ENCODE measurements at regions not wholly inside any gene's neighbourhood (a gene's known extent, or its start where the extent isn't known, plus 50 kb on each side); places are given as distances from the start of the nearest gene placed in this dataset.

DNA sequence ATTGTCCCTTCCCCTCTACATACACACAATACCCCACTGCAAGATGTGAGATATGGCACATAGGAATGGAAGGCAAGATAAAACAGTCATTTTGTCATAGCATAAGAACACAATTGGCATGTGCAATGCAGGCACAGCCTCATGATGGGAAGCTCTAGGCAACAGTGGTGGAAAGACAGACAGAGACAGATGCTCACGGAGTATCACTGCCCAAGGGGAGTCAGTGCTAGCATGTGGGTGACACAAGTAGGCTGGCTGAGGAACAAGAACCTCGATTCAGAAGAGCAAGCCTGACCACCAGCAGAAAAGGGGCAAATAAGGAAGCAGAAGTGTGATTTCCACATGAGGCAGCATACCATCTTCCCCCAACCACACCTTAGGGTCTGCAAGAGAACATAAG lies 323.6 kb downstream of the PAX3 start:
- TF ChIP-seq CTCF (IDR thresholded peaks at IDR 0.05; ENCODE audit: partially characterized antibody, unreplicated experiment) = no peak
- H3K27ac Mint-ChIP-seq (ENCODE audit: unreplicated experiment) = no peak overlapping the region
- DNase-seq = no peak
- peaks cover 4% of the 10 kb centered on the region for H3K4me1 Mint-ChIP-seq (ENCODE audit: low read depth, unreplicated experiment)
- no peak overlapping the region for H3K4me3 Mint-ChIP-seq (ENCODE audit: unreplicated experiment)
- H3K27me3 Mint-ChIP-seq (ENCODE audit: unreplicated experiment) = peaks cover 6% of the 10 kb centered on the region
- no peaks in the 10 kb centered on the region for H3K36me3 Mint-ChIP-seq (ENCODE audit: unreplicated experiment)
- H3K9me3 Mint-ChIP-seq (ENCODE audit: unreplicated experiment) = no peaks in the 10 kb centered on the region

- no peak overlapping the region for H3K27ac Mint-ChIP-seq (ENCODE audit: unreplicated experiment)
- no peaks in the 10 kb centered on the region for H3K9me3 Mint-ChIP-seq (ENCODE audit: unreplicated experiment)
- no peak overlapping the region for H3K4me3 Mint-ChIP-seq (ENCODE audit: unreplicated experiment)
- H3K4me1 Mint-ChIP-seq (ENCODE audit: low read depth, unreplicated experiment) = peaks cover 12% of the 10 kb centered on the region
- no peak for DNase-seq
- H3K36me3 Mint-ChIP-seq (ENCODE audit: unreplicated experiment) = no peaks in the 10 kb centered on the region
- no peak for TF ChIP-seq CTCF (IDR thresholded peaks at IDR 0.05; ENCODE audit: partially characterized antibody, unreplicated experiment)
- peaks cover 6% of the 10 kb centered on the region for H3K27me3 Mint-ChIP-seq (ENCODE audit: unreplicated experiment)
These were observed 324.9 kb downstream of the PAX3 start for GRCh38 chr2:221973902-221974301.

- H3K27me3 Mint-ChIP-seq (ENCODE audit: unreplicated experiment) = peaks cover 6% of the 10 kb centered on the region
- DNase-seq = no peak
- no peak overlapping the region for H3K4me3 Mint-ChIP-seq (ENCODE audit: unreplicated experiment)
- H3K36me3 Mint-ChIP-seq (ENCODE audit: unreplicated experiment) = no peaks in the 10 kb centered on the region
- no peak overlapping the region for H3K27ac Mint-ChIP-seq (ENCODE audit: unreplicated experiment)
- TF ChIP-seq CTCF (IDR thresholded peaks at IDR 0.05; ENCODE audit: partially characterized antibody, unreplicated experiment) = no peak
- peaks cover 15% of the 10 kb centered on the region for H3K4me1 Mint-ChIP-seq (ENCODE audit: low read depth, unreplicated experiment)
- no peaks in the 10 kb centered on the region for H3K9me3 Mint-ChIP-seq (ENCODE audit: unreplicated experiment)
These were observed 325.3 kb downstream of the PAX3 start for GRCh38 chr2:221973502-221973901.

GRCh38 chr2:221972813-221973478 lies 325.9 kb downstream of the PAX3 start:
- no peaks in the 10 kb centered on the region for H3K36me3 Mint-ChIP-seq (ENCODE audit: unreplicated experiment)
- H3K9me3 Mint-ChIP-seq (ENCODE audit: unreplicated experiment) = peaks cover 5% of the 10 kb centered on the region
- H3K4me1 Mint-ChIP-seq (ENCODE audit: low read depth, unreplicated experiment) = peaks cover 20% of the 10 kb centered on the region
- peaks cover 9% of the 10 kb centered on the region for H3K27me3 Mint-ChIP-seq (ENCODE audit: unreplicated experiment)
- no peak overlapping the region for H3K4me3 Mint-ChIP-seq (ENCODE audit: unreplicated experiment)
- no peak overlapping the region for H3K27ac Mint-ChIP-seq (ENCODE audit: unreplicated experiment)
- TF ChIP-seq CTCF (IDR thresholded peaks at IDR 0.05; ENCODE audit: partially characterized antibody, unreplicated experiment) = no peak
- no peak for DNase-seq

- Mint-ChIP-seq H3K9me3 (ENCODE audit: unreplicated experiment) (peaks cover 13% of the 10 kb centered on the region), H3K27ac (ENCODE audit: unreplicated experiment) (no peak overlapping the region), H3K4me3 (ENCODE audit: unreplicated experiment) (no peak overlapping the region), H3K36me3 (ENCODE audit: unreplicated experiment) (no peaks in the 10 kb centered on the region), H3K27me3 (ENCODE audit: unreplicated experiment) (peaks cover 12% of the 10 kb centered on the region), H3K4me1 (ENCODE audit: low read depth, unreplicated experiment) (peaks cover 39% of the 10 kb centered on the region)
- no peak for TF ChIP-seq CTCF (IDR thresholded peaks at IDR 0.05; ENCODE audit: partially characterized antibody, unreplicated experiment)
- DNase-seq = no peak
These were observed 328.4 kb downstream of the PAX3 start for GRCh38 chr2:221970389-221970788.

Data from glutamatergic neuron (in vitro differentiated cells).